Glutamatergic neuron (in vitro differentiated cells): ENCODE measurements at regions not wholly inside any gene's neighbourhood (a gene's known extent, or its start where the extent isn't known, plus 50 kb on each side); places are given as distances from the start of the nearest gene placed in this dataset.

Experiments
- DNase-seq: peaks from one replicate; pipeline ENCODE4 v3.0.0; 2022
- H3K27ac Mint-ChIP-seq: one replicate; pipeline ENCODE4 v1.8.0; 2020; ENCODE audit warnings: mild to moderate bottlenecking, mixed read lengths, inconsistent platforms; ENCODE audit not compliant: unreplicated experiment
- H3K27me3 Mint-ChIP-seq: one replicate; pipeline ENCODE4 v1.8.0; 2020; ENCODE audit warnings: mild to moderate bottlenecking, moderate library complexity, mixed read lengths, inconsistent platforms; ENCODE audit not compliant: unreplicated experiment
- H3K36me3 Mint-ChIP-seq: one replicate; pipeline ENCODE4 v1.8.0; 2020; ENCODE audit warnings: mild to moderate bottlenecking, mixed read lengths, inconsistent platforms; ENCODE audit not compliant: unreplicated experiment
- H3K4me1 Mint-ChIP-seq: one replicate; pipeline ENCODE4 v1.8.0; 2020; ENCODE audit warnings: mild to moderate bottlenecking, low read depth, mixed read lengths, inconsistent platforms; ENCODE audit not compliant: unreplicated experiment
- H3K4me3 Mint-ChIP-seq: one replicate; pipeline ENCODE4 v1.8.0; 2020; ENCODE audit warnings: mild to moderate bottlenecking, mixed read lengths, inconsistent platforms; ENCODE audit not compliant: unreplicated experiment
- H3K9me3 Mint-ChIP-seq: one replicate; pipeline ENCODE4 v1.8.0; 2020; ENCODE audit warnings: mild to moderate bottlenecking, moderate library complexity, mixed read lengths, inconsistent platforms; ENCODE audit not compliant: unreplicated experiment
- TF ChIP-seq, protein P1 (sequence below): fragments of 200-600 bp; sonication (generic); IDR thresholded peaks from one replicate; pipeline ENCODE4 v1.5.0; 2021; ENCODE audit not compliant: partially characterized antibody, unreplicated experiment

DNA sequence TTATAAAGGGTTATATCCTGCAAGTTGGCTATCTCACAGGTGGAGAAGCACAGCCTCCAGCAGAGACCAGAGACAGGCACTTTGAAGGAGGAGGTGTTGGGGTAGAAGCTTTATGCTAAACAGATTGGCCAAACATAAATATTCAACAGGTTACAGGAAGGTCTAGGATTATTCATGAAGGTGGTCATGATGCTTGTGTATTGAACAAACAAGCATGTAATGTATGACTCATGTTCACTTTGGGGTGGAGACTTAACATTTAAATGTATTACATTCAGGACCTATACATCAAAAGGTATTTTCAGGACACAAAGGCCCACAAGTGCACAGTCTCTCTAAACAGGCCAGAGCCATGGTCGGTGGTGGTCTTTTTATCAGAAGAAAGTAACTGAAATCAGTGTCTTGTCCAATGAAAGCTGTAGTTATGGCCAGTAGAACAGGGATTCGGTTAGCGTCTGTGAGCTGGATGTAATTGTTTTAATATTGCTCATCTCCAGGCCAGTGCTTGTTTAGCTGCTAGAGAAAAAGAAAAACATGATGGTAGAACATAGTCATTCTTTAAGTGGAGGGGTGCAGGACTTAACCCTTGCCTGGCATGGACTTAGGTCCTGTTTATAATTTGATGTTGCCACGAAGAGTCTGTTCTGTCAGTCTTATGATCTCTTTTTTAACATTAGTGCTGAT lies 555.2 kb upstream of the PCDH10 start:
- H3K36me3 Mint-ChIP-seq, result no peaks in the 10 kb centered on the region
- H3K4me3 Mint-ChIP-seq, result no peak overlapping the region
- H3K27me3 Mint-ChIP-seq, result no peaks in the 10 kb centered on the region
- H3K9me3 Mint-ChIP-seq, result peaks cover 1% of the 10 kb centered on the region
- TF ChIP-seq, protein P1, sequence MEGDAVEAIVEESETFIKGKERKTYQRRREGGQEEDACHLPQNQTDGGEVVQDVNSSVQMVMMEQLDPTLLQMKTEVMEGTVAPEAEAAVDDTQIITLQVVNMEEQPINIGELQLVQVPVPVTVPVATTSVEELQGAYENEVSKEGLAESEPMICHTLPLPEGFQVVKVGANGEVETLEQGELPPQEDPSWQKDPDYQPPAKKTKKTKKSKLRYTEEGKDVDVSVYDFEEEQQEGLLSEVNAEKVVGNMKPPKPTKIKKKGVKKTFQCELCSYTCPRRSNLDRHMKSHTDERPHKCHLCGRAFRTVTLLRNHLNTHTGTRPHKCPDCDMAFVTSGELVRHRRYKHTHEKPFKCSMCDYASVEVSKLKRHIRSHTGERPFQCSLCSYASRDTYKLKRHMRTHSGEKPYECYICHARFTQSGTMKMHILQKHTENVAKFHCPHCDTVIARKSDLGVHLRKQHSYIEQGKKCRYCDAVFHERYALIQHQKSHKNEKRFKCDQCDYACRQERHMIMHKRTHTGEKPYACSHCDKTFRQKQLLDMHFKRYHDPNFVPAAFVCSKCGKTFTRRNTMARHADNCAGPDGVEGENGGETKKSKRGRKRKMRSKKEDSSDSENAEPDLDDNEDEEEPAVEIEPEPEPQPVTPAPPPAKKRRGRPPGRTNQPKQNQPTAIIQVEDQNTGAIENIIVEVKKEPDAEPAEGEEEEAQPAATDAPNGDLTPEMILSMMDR, result no peak
- DNase-seq, result no peak
- H3K4me1 Mint-ChIP-seq, result no peaks in the 10 kb centered on the region
- no peak overlapping the region for H3K27ac Mint-ChIP-seq

DNA sequence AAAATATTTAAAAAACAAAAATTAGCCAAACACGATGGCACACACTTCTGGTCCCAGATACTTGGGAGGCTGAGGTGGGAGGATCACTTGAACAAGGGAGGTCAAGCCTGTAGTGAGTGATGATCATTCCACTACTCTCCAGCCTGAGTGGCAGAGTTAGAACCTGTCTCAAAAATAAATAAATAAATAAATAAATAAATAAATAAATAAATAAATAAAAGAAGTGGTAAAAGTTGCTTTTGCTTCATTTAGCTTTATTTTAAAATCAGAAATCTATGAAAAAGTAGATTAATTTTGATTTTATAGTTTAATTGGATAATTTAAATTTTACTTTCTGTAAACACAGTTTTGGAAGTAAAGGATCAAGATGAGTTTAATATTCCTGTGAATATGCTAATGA lies 552.9 kb upstream of the PCDH10 start:
- DNase-seq, result no peak
- Mint-ChIP-seq H3K27ac (no peak overlapping the region), H3K4me1 (no peaks in the 10 kb centered on the region), H3K4me3 (no peak overlapping the region), H3K36me3 (no peaks in the 10 kb centered on the region), H3K27me3 (no peaks in the 10 kb centered on the region), H3K9me3 (no peaks in the 10 kb centered on the region)
- TF ChIP-seq, protein P1, result no peak

DNA sequence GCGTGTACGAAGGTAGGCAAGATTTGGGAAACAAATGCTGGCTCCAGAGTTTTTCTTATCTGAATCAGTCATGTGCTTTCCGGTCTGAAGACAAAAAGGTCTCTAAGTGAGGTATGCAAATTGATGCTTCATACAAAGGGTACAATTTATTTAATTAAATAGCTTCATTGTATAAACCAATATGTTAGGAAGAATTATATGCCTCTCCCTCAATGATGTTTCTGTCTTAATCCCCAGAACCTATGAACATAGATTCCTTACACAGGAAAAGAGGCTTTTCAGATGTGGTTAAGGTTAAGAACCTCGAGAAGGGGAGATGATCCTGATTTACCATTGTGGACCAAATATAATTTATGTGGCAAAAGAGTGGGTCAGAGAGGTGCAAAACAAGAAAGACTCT lies 543.5 kb upstream of the PCDH10 start:
- Mint-ChIP-seq H3K9me3 (no peaks in the 10 kb centered on the region), H3K4me3 (no peak overlapping the region), H3K36me3 (no peaks in the 10 kb centered on the region), H3K4me1 (no peaks in the 10 kb centered on the region), H3K27ac (no peak overlapping the region), H3K27me3 (no peaks in the 10 kb centered on the region)
- no peak for DNase-seq
- TF ChIP-seq, protein P1, result no peak

DNA sequence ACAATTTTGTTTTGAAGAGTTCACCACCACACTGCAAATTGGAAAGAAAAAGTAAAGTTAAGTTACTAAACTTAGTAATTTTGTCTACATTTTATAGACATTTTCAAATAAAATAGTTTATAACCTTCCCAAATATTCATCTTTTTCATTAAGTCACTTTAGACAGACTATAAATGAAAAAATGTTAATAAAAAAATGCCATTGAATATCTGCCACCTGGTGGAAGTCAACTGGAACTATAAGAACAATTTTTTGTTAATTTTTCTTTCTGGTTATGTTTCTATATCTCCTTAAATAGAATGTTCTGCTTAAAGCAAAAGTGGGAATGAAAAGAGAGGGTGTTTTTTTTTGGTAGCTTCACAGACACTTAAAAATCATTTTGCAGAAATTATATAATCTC lies 534.4 kb upstream of the PCDH10 start:
- no peak overlapping the region for H3K4me3 Mint-ChIP-seq
- no peaks in the 10 kb centered on the region for H3K27me3 Mint-ChIP-seq
- no peak for DNase-seq
- no peaks in the 10 kb centered on the region for H3K4me1 Mint-ChIP-seq
- no peak overlapping the region for H3K27ac Mint-ChIP-seq
- H3K9me3 Mint-ChIP-seq, result peaks cover 3% of the 10 kb centered on the region
- H3K36me3 Mint-ChIP-seq, result peaks cover 8% of the 10 kb centered on the region
- TF ChIP-seq, protein P1, result peak; percentile 81

DNA sequence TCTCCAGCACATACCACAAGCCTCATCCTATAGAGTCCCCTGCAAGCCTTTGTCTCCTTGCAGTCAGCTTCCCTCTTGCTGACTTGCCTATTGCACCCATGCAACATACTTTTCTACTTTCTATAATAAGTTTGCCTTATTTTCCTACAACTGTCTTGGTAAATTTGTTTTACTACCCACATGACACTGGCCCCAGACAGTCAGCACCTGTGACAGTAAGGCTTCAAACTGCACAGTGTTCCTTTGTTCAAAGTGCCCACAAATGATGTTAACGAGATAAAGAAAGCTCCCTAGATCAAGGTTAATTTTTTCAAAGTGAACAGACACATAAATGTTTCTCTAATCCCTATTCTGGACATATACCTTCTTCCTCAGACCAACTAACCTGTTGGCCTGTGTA lies 529.1 kb upstream of the PCDH10 start:
- TF ChIP-seq, protein P1, result no peak
- no peak for DNase-seq
- Mint-ChIP-seq H3K9me3 (peaks cover 3% of the 10 kb centered on the region), H3K36me3 (peaks cover 8% of the 10 kb centered on the region), H3K4me1 (no peaks in the 10 kb centered on the region), H3K4me3 (no peak overlapping the region), H3K27ac (no peak overlapping the region), H3K27me3 (no peaks in the 10 kb centered on the region)
